Suppressor macrophage treated with lipopolysaccharide for 4 hours (primary cell): ENCODE measurements at regions not wholly inside any gene's neighbourhood (a gene's known extent, or its start where the extent isn't known, plus 50 kb on each side); places are given as distances from the start of the nearest gene placed in this dataset.

Experiments
- DNase-seq: peaks from one replicate; pipeline ENCODE4 v3.0.0-alpha.2; 2020

- DNase-seq, result no peak
Observed at GRCh38 chr13:73417012-73417615, 358.3 kb downstream of the KLF5 start.

- DNase-seq, result no peak
Observed at GRCh38 chr13:73416093-73416492, 357.3 kb downstream of the KLF5 start.

- DNase-seq, result no peak
Observed at GRCh38 chr13:73413656-73414055, 354.9 kb downstream of the KLF5 start.

- DNase-seq, result no peak
Observed at GRCh38 chr13:73412933-73413332, 354.1 kb downstream of the KLF5 start.

- no peak for DNase-seq
Observed at GRCh38 chr13:73411067-73411809, 352.4 kb downstream of the KLF5 start.

GRCh38 chr13:73406454-73406853 lies 347.6 kb downstream of the KLF5 start:
- no peak for DNase-seq

GRCh38 chr13:73404581-73404980 lies 345.8 kb downstream of the KLF5 start:
- no peak for DNase-seq

GRCh38 chr13:73403355-73404120 lies 344.7 kb downstream of the KLF5 start:
- DNase-seq, result no peak

GRCh38 chr13:73401769-73402168 lies 343.0 kb downstream of the KLF5 start:
- DNase-seq, result no peak

- DNase-seq, result no peak
Observed at GRCh38 chr13:73399347-73400216, 340.8 kb downstream of the KLF5 start.

GRCh38 chr13:73397496-73398305 lies 338.9 kb downstream of the KLF5 start:
- DNase-seq, result no peak

- DNase-seq, result no peak
Observed at GRCh38 chr13:73394066-73394465, 335.3 kb downstream of the KLF5 start.

- no peak for DNase-seq
Observed at GRCh38 chr13:73390100-73390499, 331.3 kb downstream of the KLF5 start.

GRCh38 chr13:73388586-73388985 lies 329.8 kb downstream of the KLF5 start:
- DNase-seq, result no peak

GRCh38 chr13:73387318-73387717 lies 328.5 kb downstream of the KLF5 start:
- no peak for DNase-seq

- DNase-seq, result no peak
Observed at GRCh38 chr13:73385848-73386247, 327.0 kb downstream of the KLF5 start.

GRCh38 chr13:73372666-73373627 lies 314.1 kb downstream of the KLF5 start:
- DNase-seq, result no peak

GRCh38 chr13:73370066-73370465 lies 311.3 kb downstream of the KLF5 start:
- DNase-seq, result no peak

- no peak for DNase-seq
Observed at GRCh38 chr13:73369095-73369494, 310.3 kb downstream of the KLF5 start.

- DNase-seq, result no peak
Observed at GRCh38 chr13:73368608-73369007, 309.8 kb downstream of the KLF5 start.

- no peak for DNase-seq
Observed at GRCh38 chr13:73367886-73368285, 309.1 kb downstream of the KLF5 start.
